Mesenchymal stem cell (in vitro differentiated cells and primary cell): ENCODE measurements at regions not wholly inside any gene's neighbourhood (a gene's known extent, or its start where the extent isn't known, plus 50 kb on each side); places are given as distances from the start of the nearest gene placed in this dataset.

Source experiments
- DNase-seq: peaks from one replicate; pipeline ENCODE4 v3.0.0-alpha.2; 2013
- H2AFZ ChIP-seq: one replicate; pipeline ENCODE4 v1.6.1; 2013; ENCODE audit warnings: low read depth, mild to moderate bottlenecking, control low read depth, inconsistent platforms, low read length, moderate library complexity
- H2AK5ac ChIP-seq: 2 replicates; pipeline ENCODE4 v1.6.1; 2013; ENCODE audit warnings: low read length, moderate library complexity, mild to moderate bottlenecking, inconsistent platforms; ENCODE audit not compliant: severe bottlenecking
- H2BK120ac ChIP-seq: one replicate; pipeline ENCODE4 v1.6.1; 2013; ENCODE audit warnings: low read depth, mild to moderate bottlenecking, inconsistent platforms, low read length, moderate library complexity
- H2BK12ac ChIP-seq, 2 experiments: one replicate each; pipeline ENCODE4 v1.6.1; 2013; ENCODE audit warnings: inconsistent platforms in 2 of 2, low read length in 2 of 2, mild to moderate bottlenecking in 2 of 2, moderate library complexity in 2 of 2, control low read depth in 1 of 2
- H2BK15ac ChIP-seq: one replicate; pipeline ENCODE4 v1.6.1; 2013; ENCODE audit warnings: mild to moderate bottlenecking, low read depth, inconsistent platforms; ENCODE audit not compliant: poor library complexity, severe bottlenecking
- H2BK5ac ChIP-seq: 2 replicates; pipeline ENCODE4 v1.6.1; 2013; ENCODE audit warnings: low read depth, mild to moderate bottlenecking, low read length, control low read depth, inconsistent platforms; ENCODE audit not compliant: poor library complexity, severe bottlenecking
- H3K14ac ChIP-seq, 2 experiments: one replicate each; pipeline ENCODE4 v1.6.1; 2013; ENCODE audit warnings: inconsistent platforms in 2 of 2, low read length in 2 of 2, control low read depth in 1 of 2, mild to moderate bottlenecking in 1 of 2, moderate library complexity in 1 of 2
- H3K18ac ChIP-seq, 2 experiments: one replicate each; pipeline ENCODE4 v1.6.1; 2013; ENCODE audit warnings: inconsistent platforms in 2 of 2, low read length in 2 of 2, control low read depth in 1 of 2, low read depth in 1 of 2, mild to moderate bottlenecking in 1 of 2
- H3K23ac ChIP-seq, 2 experiments: one replicate each; pipeline ENCODE4 v1.6.1; 2013; ENCODE audit warnings: inconsistent platforms in 2 of 2, low read length in 2 of 2, mild to moderate bottlenecking in 2 of 2, moderate library complexity in 2 of 2, control low read depth in 1 of 2
- H3K27ac ChIP-seq: 2 replicates; pipeline ENCODE4 v1.5.1; 2013; ENCODE audit warnings: mild to moderate bottlenecking, moderate library complexity, low read length, control low read depth, inconsistent platforms; ENCODE audit not compliant: poor library complexity, severe bottlenecking
- H3K27me3 ChIP-seq, 2 experiments: 2 replicates each; pipeline versions ENCODE4 v1.6.1 to v1.7.0; 2013; ENCODE audit warnings: low read length in 2 of 2, mild to moderate bottlenecking in 2 of 2, moderate library complexity in 2 of 2, control low read depth in 1 of 2, inconsistent platforms in 1 of 2; ENCODE audit not compliant: control insufficient read depth in 1 of 2, insufficient read depth in 1 of 2
- H3K36me3 ChIP-seq, 2 experiments: 2 replicates each; pipeline versions ENCODE4 v1.6.1 to v1.7.0; 2013; ENCODE audit warnings: low read length in 2 of 2, control low read depth in 1 of 2, inconsistent platforms in 1 of 2, low read depth in 1 of 2, mild to moderate bottlenecking in 1 of 2; ENCODE audit not compliant: insufficient read depth in 2 of 2, control insufficient read depth in 1 of 2
- H3K4ac ChIP-seq, 2 experiments: one replicate each; pipeline ENCODE4 v1.6.1; 2013; ENCODE audit warnings: inconsistent platforms in 2 of 2, low read length in 2 of 2, mild to moderate bottlenecking in 2 of 2, moderate library complexity in 2 of 2, control low read depth in 1 of 2, low read depth in 1 of 2
- H3K4me1 ChIP-seq: 2 replicates; pipeline ENCODE4 v1.6.1; 2013; ENCODE audit warnings: low read depth, low read length, control low read depth; ENCODE audit not compliant: control insufficient read depth, insufficient read depth
- H3K4me2 ChIP-seq: 2 replicates; pipeline ENCODE4 v1.6.1; 2013; ENCODE audit warnings: low read length, mild to moderate bottlenecking, inconsistent platforms; ENCODE audit not compliant: poor library complexity, severe bottlenecking
- H3K4me3 ChIP-seq, 2 experiments: 2 replicates each; pipeline versions ENCODE4 v1.5.1 to v1.7.0; 2013; ENCODE audit warnings: low read length in 2 of 2, mild to moderate bottlenecking in 2 of 2, control low read depth in 1 of 2, low read depth in 1 of 2; ENCODE audit not compliant: insufficient read depth in 1 of 2
- H3K79me1 ChIP-seq: replicated peaks from 2 replicates; pipeline ENCODE4 v1.6.1; 2013; ENCODE audit warnings: mild to moderate bottlenecking, control low read depth, low read length, inconsistent platforms; ENCODE audit not compliant: poor library complexity, severe bottlenecking
- H3K9ac ChIP-seq: 2 replicates; pipeline ENCODE4 v1.7.0; 2013; ENCODE audit warnings: mild to moderate bottlenecking, low read length, moderate library complexity
- H3K9me3 ChIP-seq: 2 replicates; pipeline ENCODE4 v1.7.0; 2013; ENCODE audit warnings: mild to moderate bottlenecking, low read length; ENCODE audit not compliant: control insufficient read depth
- H4K8ac ChIP-seq: one replicate; pipeline ENCODE4 v1.6.1; 2013; ENCODE audit warnings: inconsistent platforms, mild to moderate bottlenecking, low read length, moderate library complexity
- H4K91ac ChIP-seq: one replicate; pipeline ENCODE4 v1.6.1; 2013; ENCODE audit warnings: mild to moderate bottlenecking, low read length, inconsistent platforms
- WGBS: methylation state at CpG from one replicate; pipeline ENCODE4 v1.1.7; 2013; ENCODE audit warnings: mixed read lengths; 5-methylcytosine and 5-hydroxymethylcytosine counted together

DNA sequence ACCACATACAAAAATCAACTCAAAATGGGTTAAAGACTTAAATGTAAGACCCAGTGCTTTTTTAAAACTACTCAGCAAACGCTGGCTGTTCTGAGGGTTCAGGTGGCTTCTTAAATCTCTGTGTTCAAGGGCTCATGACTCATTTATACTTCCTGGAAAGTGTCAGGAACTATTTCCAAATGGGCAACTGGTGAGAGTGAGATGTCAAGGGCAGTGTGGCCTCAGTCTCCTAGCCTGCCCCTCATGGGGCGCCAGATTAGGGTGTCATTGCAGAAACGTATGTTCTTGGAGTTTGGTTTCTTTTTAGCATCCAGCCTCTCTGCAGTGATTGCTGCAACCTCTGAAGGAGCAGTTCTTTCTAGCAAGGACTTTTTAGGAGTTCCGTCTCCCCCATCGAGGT is 485.4 kb downstream of the TNS1 start:
- 76% methylated on average over 5 of the region's 5 CpGs for WGBS

DNA sequence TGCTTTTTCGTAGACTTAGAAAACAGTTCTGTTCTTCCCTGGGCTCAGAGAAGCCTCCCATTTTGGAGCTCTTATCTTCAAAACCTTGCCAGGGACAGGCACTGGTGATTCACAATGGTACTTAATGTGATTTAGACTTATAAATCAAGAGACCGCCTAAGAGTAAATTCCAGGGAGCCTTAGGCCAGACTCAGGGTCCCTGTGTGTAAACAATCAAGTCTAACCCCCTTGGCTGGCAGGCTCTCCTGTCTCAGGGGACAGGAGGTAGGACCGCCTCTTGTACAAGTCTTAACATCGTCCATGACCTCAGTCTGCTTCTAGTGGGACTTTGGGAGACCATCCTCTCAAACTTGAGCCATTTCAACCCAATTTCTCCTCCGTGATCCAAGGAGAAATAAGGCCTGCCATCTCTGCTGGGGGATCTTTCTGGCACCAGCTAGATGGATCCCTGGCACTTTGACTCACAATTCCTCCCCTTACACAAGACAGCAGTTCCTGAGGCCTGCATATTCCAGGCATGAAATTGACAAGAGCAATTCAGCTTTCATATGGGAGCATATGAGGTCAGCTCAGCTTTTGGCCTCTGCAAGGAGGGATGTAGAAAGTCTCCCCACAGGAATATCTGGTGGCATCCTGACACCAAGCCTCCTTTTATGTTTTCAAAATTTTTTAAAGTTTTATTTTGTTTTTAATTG is 487.0 kb downstream of the TNS1 start:
- Histone ChIP-seq H2BK5ac (no peak overlapping the region), H4K8ac (peak overlapping the region; percentile 72), H3K18ac (peak overlapping the region in 1 of 2 experiments; percentile 62), H3K4me3 (no peak overlapping the region), H3K79me1 (no peaks in the 10 kb centered on the region), H2BK120ac (no peak overlapping the region), H2BK15ac (no peak overlapping the region), H2AFZ (no peak overlapping the region), H3K9ac (no peak overlapping the region), H3K27ac (no peak overlapping the region), H4K91ac (peak overlapping the region; percentile 34), H3K9me3 (no peaks in the 10 kb centered on the region), H2BK12ac (no peak overlapping the region), H3K27me3 (no peaks in the 10 kb centered on the region), H3K4me1 (peaks cover 5% of the 10 kb centered on the region), H3K4me2 (no peak overlapping the region), H3K36me3 (no peaks in the 10 kb centered on the region), H3K4ac (no peak overlapping the region), H3K23ac (no peak overlapping the region), H2AK5ac (peak overlapping the region; percentile 69), H3K14ac (no peak overlapping the region)
- 74% methylated on average over 5 of the region's 5 CpGs for WGBS
- no peak for DNase-seq

More for the DNA sequence above, 485.4 kb downstream of the TNS1 start:
- Histone ChIP-seq H3K4me2 (no peak overlapping the region), H3K9ac (no peak overlapping the region), H3K79me1 (no peaks in the 10 kb centered on the region), H2BK5ac (no peak overlapping the region), H3K27ac (no peak overlapping the region), H3K14ac (no peak overlapping the region), H2BK12ac (no peak overlapping the region), H3K4me1 (peaks cover 4% of the 10 kb centered on the region), H3K36me3 (no peaks in the 10 kb centered on the region), H2AK5ac (no peak overlapping the region), H3K4ac (no peak overlapping the region), H3K23ac (no peak overlapping the region), H2AFZ (no peak overlapping the region), H3K18ac (no peak overlapping the region), H3K27me3 (no peaks in the 10 kb centered on the region), H2BK15ac (no peak overlapping the region), H3K4me3 (no peak overlapping the region), H3K9me3 (no peaks in the 10 kb centered on the region), H4K8ac (no peak overlapping the region), H2BK120ac (no peak overlapping the region), H4K91ac (no peak overlapping the region)
- DNase-seq, result peak; percentile 28

DNA sequence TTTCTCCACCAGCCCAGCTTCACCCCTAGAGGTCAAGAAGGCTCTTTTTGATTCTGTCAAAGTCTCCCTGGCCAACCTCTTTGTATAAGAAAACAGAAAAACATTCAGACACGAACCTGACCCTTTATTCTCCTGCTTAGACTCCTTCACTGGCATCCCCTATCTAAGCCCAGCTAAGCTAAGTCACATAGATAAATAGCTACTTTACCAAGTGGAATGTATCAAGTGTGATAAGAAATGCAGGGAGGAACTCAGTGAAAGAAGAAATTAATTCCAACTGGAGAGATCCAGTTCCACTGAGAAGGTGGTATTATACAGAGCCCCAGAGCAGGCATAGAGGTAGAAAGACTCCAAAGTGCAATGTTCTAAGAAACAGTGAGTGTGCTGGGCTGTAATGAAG is 489.5 kb downstream of the TNS1 start:
- no peaks in the 10 kb centered on the region for H3K27me3 ChIP-seq
- no peaks in the 10 kb centered on the region for H3K36me3 ChIP-seq
- H2AK5ac ChIP-seq, result no peak overlapping the region
- H2BK120ac ChIP-seq, result no peak overlapping the region
- H3K14ac ChIP-seq, result no peak overlapping the region
- H3K9me3 ChIP-seq, result no peaks in the 10 kb centered on the region
- no peak overlapping the region for H3K9ac ChIP-seq
- DNase-seq, result no peak
- no peak overlapping the region for H3K4ac ChIP-seq
- peak overlapping the region in 1 of 2 experiments; percentile 13 for H3K4me3 ChIP-seq
- no peak overlapping the region for H2BK5ac ChIP-seq
- H3K23ac ChIP-seq, result no peak overlapping the region
- no peak overlapping the region for H2AFZ ChIP-seq
- peaks cover 3% of the 10 kb centered on the region for H3K4me1 ChIP-seq
- no peak overlapping the region for H4K91ac ChIP-seq
- H3K4me2 ChIP-seq, result no peak overlapping the region
- no peak overlapping the region for H3K18ac ChIP-seq
- H4K8ac ChIP-seq, result no peak overlapping the region
- no peaks in the 10 kb centered on the region for H3K79me1 ChIP-seq
- H3K27ac ChIP-seq, result no peak overlapping the region
- WGBS, result 78% methylated on average over 1 of the region's 1 CpG
- no peak overlapping the region for H2BK15ac ChIP-seq
- H2BK12ac ChIP-seq, result no peak overlapping the region

- DNase-seq, result no peak
- no peak overlapping the region for H2AFZ ChIP-seq
- no peak overlapping the region for H4K8ac ChIP-seq
- peak overlapping the region in 1 of 2 experiments; percentile 13 for H3K4me3 ChIP-seq
- no peaks in the 10 kb centered on the region for H3K27me3 ChIP-seq
- H3K14ac ChIP-seq, result peak overlapping the region in 1 of 2 experiments; percentile 83
- no peak overlapping the region for H2BK120ac ChIP-seq
- H2BK15ac ChIP-seq, result no peak overlapping the region
- no peaks in the 10 kb centered on the region for H3K79me1 ChIP-seq
- no peak overlapping the region for H4K91ac ChIP-seq
- WGBS, result 95% methylated on average over 4 of the region's 4 CpGs
- H3K4me2 ChIP-seq, result no peak overlapping the region
- H3K27ac ChIP-seq, result no peak overlapping the region
- no peak overlapping the region for H2BK12ac ChIP-seq
- H2AK5ac ChIP-seq, result no peak overlapping the region
- peaks cover 3% of the 10 kb centered on the region for H3K4me1 ChIP-seq
- no peak overlapping the region for H2BK5ac ChIP-seq
- H3K4ac ChIP-seq, result no peak overlapping the region
- H3K9me3 ChIP-seq, result no peaks in the 10 kb centered on the region
- peak overlapping the region in 1 of 2 experiments; percentile 55 for H3K18ac ChIP-seq
- no peak overlapping the region for H3K9ac ChIP-seq
- no peaks in the 10 kb centered on the region for H3K36me3 ChIP-seq
- no peak overlapping the region for H3K23ac ChIP-seq
Observed at GRCh38 chr2:217512728-217513127, 490.1 kb downstream of the TNS1 start.
